Erythroblast (primary cell): ENCODE measurements at regions not wholly inside any gene's neighbourhood (a gene's known extent, or its start where the extent isn't known, plus 50 kb on each side); places are given as distances from the start of the nearest gene placed in this dataset.

Experiments
- GATA1 ChIP-seq: IDR thresholded peaks from 2 replicates; pipeline ENCODE4 v1.6.1; 2011; ENCODE audit warnings: low read depth, mild to moderate bottlenecking, control low read depth, low read length, moderate library complexity
- POLR2A ChIP-seq: IDR thresholded peaks from 2 replicates; pipeline ENCODE4 v1.6.1; 2011; ENCODE audit warnings: mild to moderate bottlenecking, low read length

DNA sequence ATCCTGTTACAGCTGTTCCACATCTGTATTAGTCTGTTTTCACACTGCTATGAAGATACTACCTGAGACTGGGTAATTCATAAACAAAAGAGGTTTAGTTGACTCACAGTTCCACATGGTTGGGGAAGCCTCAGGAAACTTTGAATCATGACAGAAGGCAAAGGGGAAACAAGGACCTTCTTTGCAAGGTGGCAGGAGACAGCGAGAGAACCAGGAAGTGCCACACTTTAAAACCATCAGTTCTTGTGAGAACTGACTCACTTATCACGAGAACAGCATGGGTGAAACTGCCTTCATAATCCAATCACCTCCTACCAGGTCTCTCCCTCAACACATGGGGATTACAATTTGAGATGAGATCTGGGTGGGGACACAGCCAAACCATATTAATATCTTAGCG is 110.3 kb upstream of the TRABD2B start:
- TF ChIP-seq POLR2A (no peak), GATA1 (no peak)
